ENCODE measurements at regions not wholly inside any gene's neighbourhood (a gene's known extent, or its start where the extent isn't known, plus 50 kb on each side); places are given as distances from the start of the nearest gene placed in this dataset.

- Histone ChIP-seq H2BK15ac (ENCODE audit: low read depth, low read length) (no peak overlapping the region), H2AFZ (ENCODE audit: low read length) (no peak overlapping the region), H3K23ac (ENCODE audit: insufficient read length, low read depth, low read length) (no peak overlapping the region), H4K91ac (ENCODE audit: insufficient read length, low read depth, low read length) (no peak overlapping the region), H3K9me3 (ENCODE audit: control insufficient read depth, low read depth, low read length) (no peaks in the 10 kb centered on the region), H3K9ac (ENCODE audit: extremely low read depth, insufficient read length, low read length) (no peak overlapping the region), H2BK5ac (ENCODE audit: insufficient read length, low read length) (no peak overlapping the region), H3K79me2 (ENCODE audit: insufficient read depth, low read length) (no peaks in the 10 kb centered on the region), H4K5ac (ENCODE audit: insufficient read length, low read depth, low read length) (no peak overlapping the region), H3K56ac (ENCODE audit: insufficient read length, low read depth, low read length) (no peak overlapping the region), H3K79me1 (ENCODE audit: insufficient read depth, low read depth, low read length, poor library complexity, severe bottlenecking) (no peaks in the 10 kb centered on the region), H2BK20ac (ENCODE audit: low read depth, low read length, poor library complexity, severe bottlenecking) (no peak overlapping the region), H2BK120ac (ENCODE audit: low read depth, low read length, poor library complexity, severe bottlenecking) (no peak overlapping the region), H3K14ac (ENCODE audit: insufficient read depth, low read length) (no peak overlapping the region), H2BK12ac (ENCODE audit: insufficient read length, low read depth, low read length) (no peak overlapping the region), H4K20me1 (ENCODE audit: control insufficient read depth, insufficient read depth, insufficient read length) (no peaks in the 10 kb centered on the region), H3K18ac (ENCODE audit: insufficient read length, low read depth, low read length) (no peak overlapping the region), H4K8ac (replicated peaks; ENCODE audit: insufficient read length, low read depth, low read length) (no peak overlapping the region), H3K27ac (ENCODE audit: insufficient read length, low read depth, low read length) (no peak overlapping the region), H3K4me1 (ENCODE audit: insufficient read depth, low read length) (no peaks in the 10 kb centered on the region), H2AK5ac (ENCODE audit: insufficient read length, low read length) (no peak overlapping the region), H3T11ph (ENCODE audit: low read length) (no peak overlapping the region), H3K27me3 (ENCODE audit: insufficient read depth, low read length) (no peaks in the 10 kb centered on the region), H3K4me2 (ENCODE audit: insufficient read depth, insufficient read length, low read length) (no peak overlapping the region), H3K23me2 (ENCODE audit: insufficient read length, low read depth, low read length, poor library complexity, severe bottlenecking) (no peaks in the 10 kb centered on the region), H3K4ac (ENCODE audit: low read depth, low read length) (no peak overlapping the region)
- Mint-ChIP-seq H3K9me3 (peaks cover 5 to 8% of the 10 kb centered on the region in 2 experiments; a peak in 4 of 5 replicates), H3K4me1 (peaks cover 2 to 5% of the 10 kb centered on the region in 2 experiments; a peak in 3 of 4 replicates), H3K4me3 (no peak overlapping the region), H3K27me3 (ENCODE audit: low read depth) (no peaks in the 10 kb centered on the region; the same call in 1 of the 2 replicates), H3K27ac (no peak overlapping the region), H3K36me3 (ENCODE audit: insufficient read depth in 1 of 3, low read depth in 3 of 3) (peaks cover 0 to 6% (median 3%) of the 10 kb centered on the region in 3 experiments; a peak in 3 of 7 replicates)
- no CpG with 5 or more reads among the region's 4 CpGs for WGBS (ENCODE audit: extremely low coverage, insufficient read length, low lambda C conversion rate)
- DNase-seq = no peak
- TF ChIP-seq, protein P1, sequence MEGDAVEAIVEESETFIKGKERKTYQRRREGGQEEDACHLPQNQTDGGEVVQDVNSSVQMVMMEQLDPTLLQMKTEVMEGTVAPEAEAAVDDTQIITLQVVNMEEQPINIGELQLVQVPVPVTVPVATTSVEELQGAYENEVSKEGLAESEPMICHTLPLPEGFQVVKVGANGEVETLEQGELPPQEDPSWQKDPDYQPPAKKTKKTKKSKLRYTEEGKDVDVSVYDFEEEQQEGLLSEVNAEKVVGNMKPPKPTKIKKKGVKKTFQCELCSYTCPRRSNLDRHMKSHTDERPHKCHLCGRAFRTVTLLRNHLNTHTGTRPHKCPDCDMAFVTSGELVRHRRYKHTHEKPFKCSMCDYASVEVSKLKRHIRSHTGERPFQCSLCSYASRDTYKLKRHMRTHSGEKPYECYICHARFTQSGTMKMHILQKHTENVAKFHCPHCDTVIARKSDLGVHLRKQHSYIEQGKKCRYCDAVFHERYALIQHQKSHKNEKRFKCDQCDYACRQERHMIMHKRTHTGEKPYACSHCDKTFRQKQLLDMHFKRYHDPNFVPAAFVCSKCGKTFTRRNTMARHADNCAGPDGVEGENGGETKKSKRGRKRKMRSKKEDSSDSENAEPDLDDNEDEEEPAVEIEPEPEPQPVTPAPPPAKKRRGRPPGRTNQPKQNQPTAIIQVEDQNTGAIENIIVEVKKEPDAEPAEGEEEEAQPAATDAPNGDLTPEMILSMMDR (conservative IDR thresholded peaks at IDR 0.05) = no peak
Observed at GRCh38 chr5:124061068-124061430, 549.1 kb downstream of the CSNK1G3 start.
